ENCODE measurements at regions not wholly inside any gene's neighbourhood (a gene's known extent, or its start where the extent isn't known, plus 50 kb on each side); places are given as distances from the start of the nearest gene placed in this dataset.

- TF ChIP-seq, protein P1, sequence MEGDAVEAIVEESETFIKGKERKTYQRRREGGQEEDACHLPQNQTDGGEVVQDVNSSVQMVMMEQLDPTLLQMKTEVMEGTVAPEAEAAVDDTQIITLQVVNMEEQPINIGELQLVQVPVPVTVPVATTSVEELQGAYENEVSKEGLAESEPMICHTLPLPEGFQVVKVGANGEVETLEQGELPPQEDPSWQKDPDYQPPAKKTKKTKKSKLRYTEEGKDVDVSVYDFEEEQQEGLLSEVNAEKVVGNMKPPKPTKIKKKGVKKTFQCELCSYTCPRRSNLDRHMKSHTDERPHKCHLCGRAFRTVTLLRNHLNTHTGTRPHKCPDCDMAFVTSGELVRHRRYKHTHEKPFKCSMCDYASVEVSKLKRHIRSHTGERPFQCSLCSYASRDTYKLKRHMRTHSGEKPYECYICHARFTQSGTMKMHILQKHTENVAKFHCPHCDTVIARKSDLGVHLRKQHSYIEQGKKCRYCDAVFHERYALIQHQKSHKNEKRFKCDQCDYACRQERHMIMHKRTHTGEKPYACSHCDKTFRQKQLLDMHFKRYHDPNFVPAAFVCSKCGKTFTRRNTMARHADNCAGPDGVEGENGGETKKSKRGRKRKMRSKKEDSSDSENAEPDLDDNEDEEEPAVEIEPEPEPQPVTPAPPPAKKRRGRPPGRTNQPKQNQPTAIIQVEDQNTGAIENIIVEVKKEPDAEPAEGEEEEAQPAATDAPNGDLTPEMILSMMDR (IDR thresholded peaks at IDR 0.05): no peak
- TF ChIP-seq EP300 (IDR thresholded peaks at IDR 0.05): no peak
- TF ChIP-seq POLR2A (IDR thresholded peaks at IDR 0.05): no peak
Observed at GRCh38 chr11:127133061-127133460, 132.5 kb upstream of the KIRREL3 start.

Data from suprapubic skin (tissue), 3 donors.